ENCODE measurements at regions not wholly inside any gene's neighbourhood (a gene's known extent, or its start where the extent isn't known, plus 50 kb on each side); places are given as distances from the start of the nearest gene placed in this dataset.

- no peak for TF ChIP-seq POLR2AphosphoS5 (IDR thresholded peaks at IDR 0.05; ENCODE audit: low read depth, low read length)
- no peak for TF ChIP-seq SP2 (IDR thresholded peaks at IDR 0.05; ENCODE audit: low read length)
- no peak for TF ChIP-seq NRF1 (IDR thresholded peaks at IDR 0.05; ENCODE audit: low read depth, low read length)
- TF ChIP-seq TBP (IDR thresholded peaks at IDR 0.05; ENCODE audit: low read depth, low read length) = no peak
- no peak for TF ChIP-seq NANOG (IDR thresholded peaks at IDR 0.05; ENCODE audit: insufficient read depth, low read depth, low read length, poor library complexity, severe bottlenecking)
- TF ChIP-seq ASH2L (IDR thresholded peaks at IDR 0.05; ENCODE audit: low read length) = no peak
- no peak for TF ChIP-seq CTCF (IDR thresholded peaks at IDR 0.05; ENCODE audit: control extremely low read depth in 1 of 3, insufficient read depth in 1 of 3, low read depth in 1 of 3, low read length in 3 of 3)
- no peak for TF ChIP-seq MAFK (IDR thresholded peaks at IDR 0.05; ENCODE audit: low read depth, low read length)
These were observed 82.6 kb upstream of the NEDD4L start (continued) for GRCh38 chr18:57961411-57961810.
